Colon (tissue), 2 donors: ENCODE measurements at regions not wholly inside any gene's neighbourhood (a gene's known extent, or its start where the extent isn't known, plus 50 kb on each side); places are given as distances from the start of the nearest gene placed in this dataset.
"Not testable (repeated sequence)": the region's sequence is repeated elsewhere in the genome, so short reads cannot be mapped to it uniquely, and the experiment has no call there.

Source experiments
- FAIRE-seq: peaks from 2 replicates; lab custom pipeline; 2012; peaks lifted over from hg19 to GRCh38; lab: Jason Lieb, UNC
- donor health status: control.
- donor health status: control.

DNA sequence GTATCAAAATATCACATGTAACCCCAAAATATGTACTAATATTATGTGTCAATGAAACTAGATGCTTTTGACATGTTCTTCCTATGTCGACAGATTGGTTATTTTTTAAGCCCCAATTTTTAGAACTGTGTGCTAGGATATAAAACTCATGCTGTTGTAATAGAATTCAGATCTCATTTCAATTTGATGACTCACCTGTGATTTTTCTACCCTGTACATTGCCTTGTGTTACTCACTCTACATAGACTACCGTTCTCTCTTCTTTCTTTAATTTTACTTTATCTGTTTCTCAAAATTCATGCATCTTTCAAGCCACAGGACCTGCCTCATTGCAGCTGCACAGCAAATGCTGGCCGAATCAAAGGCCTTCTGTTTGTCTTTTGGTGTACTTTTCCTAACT is 284.5 kb downstream of the MAT2B start:
- no peak for FAIRE-seq

GRCh38 chr5:163790497-163790896 is 285.1 kb downstream of the MAT2B start:
- no peak for FAIRE-seq

DNA sequence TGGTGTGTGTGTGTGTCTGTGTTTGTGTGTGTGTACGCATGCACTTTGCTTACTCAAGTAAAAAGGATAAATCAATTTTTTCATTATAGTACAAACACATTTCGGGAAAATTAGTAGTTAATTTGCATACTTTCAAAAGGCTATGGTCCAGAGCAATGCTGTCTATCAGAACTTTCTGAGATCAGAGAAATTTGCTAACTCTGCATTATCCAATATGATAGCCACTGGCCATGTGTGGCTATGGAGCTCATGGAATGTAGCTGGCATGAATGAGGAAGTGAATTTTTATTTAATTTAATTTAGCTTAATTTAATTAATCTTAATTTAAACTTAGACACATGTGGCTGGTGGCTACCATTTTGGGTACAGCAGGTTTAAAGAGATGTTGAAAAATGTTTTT is 289.6 kb downstream of the MAT2B start:
- no peak for FAIRE-seq

DNA sequence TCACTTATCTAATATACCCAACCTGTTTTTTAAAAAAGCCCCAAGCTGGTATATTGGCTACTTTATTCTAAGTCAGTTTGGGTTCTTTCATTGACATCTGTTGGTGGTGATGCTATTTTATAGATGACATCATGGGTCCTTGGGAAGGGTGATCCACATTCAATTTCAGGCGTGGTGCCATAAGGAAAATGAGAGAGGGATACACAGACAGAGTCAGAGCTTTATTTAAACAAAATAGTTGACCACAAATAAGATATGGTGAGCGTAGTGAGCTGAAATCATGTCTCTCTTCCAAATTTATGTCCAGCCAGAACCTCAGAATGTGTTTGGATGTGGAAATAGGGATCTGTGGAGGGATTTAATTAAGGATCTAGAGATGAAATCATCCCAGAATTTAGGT is 302.4 kb downstream of the MAT2B start:
- no peak for FAIRE-seq

GRCh38 chr5:163809473-163809872 is 304.1 kb downstream of the MAT2B start:
- no peak for FAIRE-seq

- FAIRE-seq = no peak
Observed at GRCh38 chr5:163813900-163814299, 308.5 kb downstream of the MAT2B start.

DNA sequence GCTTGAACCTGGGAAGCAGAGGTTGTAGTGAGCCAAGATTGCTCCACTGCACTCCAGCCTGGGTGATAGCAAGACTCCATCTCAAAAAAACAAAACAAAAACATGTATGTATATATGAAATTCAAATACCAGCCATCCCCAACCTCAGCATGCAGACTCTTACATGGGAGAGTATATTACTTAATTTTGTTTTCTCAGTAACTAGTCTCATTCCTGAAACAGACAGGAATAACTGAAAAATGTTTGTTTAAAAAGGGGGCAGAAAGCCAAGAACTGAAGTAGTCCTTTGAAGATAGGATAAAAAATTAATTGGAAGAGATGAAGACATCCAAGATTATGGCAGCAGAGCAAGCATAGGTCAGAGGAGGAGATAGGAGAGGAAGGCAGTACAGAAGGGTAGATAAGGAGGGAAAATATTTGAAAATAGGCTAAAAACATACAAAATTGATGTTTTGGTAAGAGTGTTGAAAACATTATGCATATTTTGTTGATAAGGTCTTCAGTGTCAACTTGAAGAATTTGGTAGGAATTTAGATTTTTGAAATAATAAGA is 309.9 kb downstream of the MAT2B start:
- FAIRE-seq = no peak

GRCh38 chr5:163821142-163821541 is 315.7 kb downstream of the MAT2B start:
- no peak for FAIRE-seq

- FAIRE-seq = no peak
Observed at GRCh38 chr5:163822548-163822947, 317.1 kb downstream of the MAT2B start.

GRCh38 chr5:163825661-163826060 is 320.2 kb downstream of the MAT2B start:
- FAIRE-seq = no peak

DNA sequence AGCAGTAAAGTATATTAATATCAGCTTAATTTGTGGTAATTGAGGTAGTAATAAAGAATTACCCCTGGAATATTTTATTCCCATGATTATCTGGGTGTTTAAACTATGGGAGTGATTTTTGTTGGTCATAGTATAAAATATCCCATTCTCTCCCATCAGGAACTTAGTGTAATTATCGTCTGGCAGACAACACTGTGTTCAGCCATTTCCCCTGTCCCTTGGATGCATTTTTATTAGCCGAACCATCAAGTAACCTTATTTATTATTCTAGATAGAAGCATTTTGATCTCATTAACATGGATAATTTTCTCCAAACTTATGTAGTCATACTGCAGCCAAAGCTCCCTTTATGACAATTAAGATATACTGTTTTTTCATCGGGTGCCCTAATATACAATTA is 320.8 kb downstream of the MAT2B start:
- FAIRE-seq = no peak

- no peak for FAIRE-seq
Observed at GRCh38 chr5:163832155-163832554, 326.7 kb downstream of the MAT2B start.

DNA sequence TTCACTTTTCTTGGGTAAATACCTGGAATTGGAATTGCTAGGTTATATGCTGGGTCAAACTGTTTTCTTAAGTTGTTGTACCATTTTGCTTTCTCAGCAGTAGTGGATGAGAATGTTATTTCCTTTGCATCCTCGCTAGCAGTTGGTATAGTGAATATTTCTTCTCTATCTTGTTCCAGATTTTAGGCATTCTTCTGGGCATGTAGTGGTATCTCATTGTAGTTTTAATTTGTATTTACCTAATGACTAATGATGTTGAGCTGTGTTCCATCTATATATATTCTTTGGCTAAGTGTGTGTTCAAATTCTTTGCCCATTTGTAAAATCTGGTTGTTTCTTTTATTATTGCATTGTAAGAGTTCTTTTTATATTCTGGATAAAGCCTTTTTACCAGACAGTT is 333.3 kb downstream of the MAT2B start:
- no peak for FAIRE-seq

- FAIRE-seq = peak; percentile 18
Observed at GRCh38 chr5:163846512-163846911, 341.1 kb downstream of the MAT2B start.

GRCh38 chr5:163855754-163856153 is 350.3 kb downstream of the MAT2B start:
- FAIRE-seq = no peak

DNA sequence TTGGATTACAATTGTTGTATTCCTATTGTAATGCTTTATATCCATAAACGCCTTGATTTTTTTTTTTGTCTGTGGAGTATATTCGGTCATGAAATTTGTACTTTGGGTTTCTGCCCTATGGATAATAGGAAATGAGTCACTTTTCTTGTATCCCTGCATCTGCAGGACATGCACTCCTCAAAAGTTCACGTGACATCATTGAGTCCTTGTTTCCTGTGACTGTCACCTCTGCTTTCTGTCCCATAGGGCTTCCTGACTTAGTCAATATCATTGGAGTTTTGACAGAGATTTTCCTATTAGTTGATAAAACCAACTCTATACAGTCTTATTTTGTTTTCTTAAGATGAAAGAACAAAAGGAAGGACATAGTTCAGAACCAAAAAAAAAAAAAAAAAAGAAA is 356.3 kb downstream of the MAT2B start:
- no peak for FAIRE-seq

DNA sequence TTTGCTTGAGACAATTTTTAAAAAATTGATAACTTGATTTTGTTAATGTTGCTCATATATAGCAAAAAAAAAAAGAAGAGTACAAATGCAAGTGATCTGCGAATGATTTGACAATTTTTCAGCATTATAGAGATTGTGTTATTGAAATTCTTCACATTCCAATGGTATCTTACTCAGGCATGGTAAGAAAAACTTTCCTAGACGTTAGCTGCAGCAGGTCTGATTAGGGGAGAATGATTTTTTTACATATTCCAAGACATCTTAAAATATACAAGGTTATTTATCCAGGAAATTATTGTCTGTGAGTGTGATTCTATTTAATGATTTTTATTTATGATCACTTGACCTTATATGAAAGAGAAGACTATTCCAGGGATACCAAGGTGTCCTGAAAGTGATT is 361.9 kb downstream of the MAT2B start:
- no peak for FAIRE-seq

DNA sequence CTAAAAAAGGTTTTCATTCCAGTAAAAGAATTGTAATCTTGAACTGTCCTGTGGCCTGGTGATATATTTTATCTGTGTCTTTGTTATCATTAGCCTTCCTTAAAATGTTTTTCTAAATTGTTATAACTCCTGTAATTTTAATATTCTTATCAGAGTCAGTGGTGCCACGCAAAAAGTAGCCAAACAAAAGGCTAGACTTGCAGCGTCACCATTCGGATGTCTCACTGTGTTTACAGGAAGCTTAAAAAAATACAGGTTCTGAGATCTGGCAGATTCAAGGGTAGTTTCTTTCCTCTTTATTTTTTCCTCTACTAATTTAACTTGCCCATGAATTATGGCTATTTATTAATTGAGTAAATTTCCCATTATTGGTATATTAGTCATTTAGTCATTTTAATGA is 362.3 kb downstream of the MAT2B start:
- no peak for FAIRE-seq

- no peak for FAIRE-seq
Observed at GRCh38 chr5:163869581-163869980, 364.2 kb downstream of the MAT2B start.

GRCh38 chr5:163870441-163870840 is 365.0 kb downstream of the MAT2B start:
- FAIRE-seq = no peak

DNA sequence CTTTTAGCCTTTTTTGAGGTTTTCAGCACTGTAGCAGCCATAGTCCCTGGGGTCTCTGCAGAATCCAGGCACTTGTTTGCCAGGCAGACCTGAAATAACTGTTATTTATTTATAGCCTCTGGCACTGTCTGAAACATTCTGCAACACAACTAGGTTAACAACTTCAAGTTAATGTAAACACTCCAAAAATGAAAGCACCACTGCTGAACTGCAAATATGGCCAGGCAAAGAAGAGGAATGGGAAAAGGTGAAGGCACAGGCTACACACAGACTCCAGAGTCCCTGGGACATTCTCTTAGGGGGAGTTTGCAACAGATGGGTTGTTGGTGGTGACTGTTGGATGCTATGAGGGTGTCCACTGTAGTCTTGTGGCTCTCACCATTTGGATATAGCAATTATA is 369.0 kb downstream of the MAT2B start:
- no peak for FAIRE-seq

DNA sequence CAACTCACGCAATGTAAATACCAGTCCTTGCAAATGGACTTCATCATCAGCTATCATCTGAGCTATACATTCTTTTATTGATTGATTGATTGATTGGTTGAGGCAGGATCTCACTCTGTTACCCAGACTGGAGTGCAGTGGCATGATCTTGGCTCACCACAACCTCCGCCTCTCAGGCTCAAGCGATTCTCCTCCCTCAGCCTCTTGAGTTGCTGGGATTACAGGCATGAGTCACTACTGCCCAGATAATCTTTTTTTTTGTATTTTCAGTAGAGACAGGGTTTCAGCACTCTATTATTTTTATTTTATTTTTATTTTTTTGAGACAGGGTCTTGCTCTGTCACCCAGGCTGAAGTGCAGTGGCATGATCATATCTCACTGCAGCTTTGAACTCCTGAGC is 369.5 kb downstream of the MAT2B start:
- FAIRE-seq = not testable (repeated sequence)

- no peak for FAIRE-seq
Observed at GRCh38 chr5:163877865-163878264, 372.4 kb downstream of the MAT2B start.

- FAIRE-seq = no peak
Observed at GRCh38 chr5:163878490-163878889, 373.1 kb downstream of the MAT2B start.

GRCh38 chr5:163880302-163880701 is 374.9 kb downstream of the MAT2B start:
- FAIRE-seq = no peak
